ENCODE measurements at regions not wholly inside any gene's neighbourhood (a gene's known extent, or its start where the extent isn't known, plus 50 kb on each side); places are given as distances from the start of the nearest gene placed in this dataset.

GRCh38 chr22:48579043-48579927 is 1248.4 kb downstream of the BRD1 start:
- H3K9ac ChIP-seq (ENCODE audit: low read length) = no peak overlapping the region
- no peak overlapping the region for H3K4me2 ChIP-seq (ENCODE audit: low read length)
- no peaks in the 10 kb centered on the region for H3F3A ChIP-seq (ENCODE audit: low read length, unreplicated experiment)
- H3K9me3 ChIP-seq (ENCODE audit: low read length) = no peaks in the 10 kb centered on the region
- H3K27me3 ChIP-seq (ENCODE audit: low read length) = no peaks in the 10 kb centered on the region
- no peaks in the 10 kb centered on the region for H3K79me2 ChIP-seq (ENCODE audit: low read length)
- H3K36me3 ChIP-seq (ENCODE audit: low read depth, low read length) = no peaks in the 10 kb centered on the region
- DNase-seq (no peak), ATAC-seq (no peak)
- TF ChIP-seq EZH2phosphoT487 (IDR thresholded peaks at IDR 0.05; ENCODE audit: borderline replicate concordance, low read length) (no peak), EZH2 (IDR thresholded peaks at IDR 0.05; ENCODE audit: low read length, unreplicated experiment) (no peak)
- TF ChIP-seq, protein P1, sequence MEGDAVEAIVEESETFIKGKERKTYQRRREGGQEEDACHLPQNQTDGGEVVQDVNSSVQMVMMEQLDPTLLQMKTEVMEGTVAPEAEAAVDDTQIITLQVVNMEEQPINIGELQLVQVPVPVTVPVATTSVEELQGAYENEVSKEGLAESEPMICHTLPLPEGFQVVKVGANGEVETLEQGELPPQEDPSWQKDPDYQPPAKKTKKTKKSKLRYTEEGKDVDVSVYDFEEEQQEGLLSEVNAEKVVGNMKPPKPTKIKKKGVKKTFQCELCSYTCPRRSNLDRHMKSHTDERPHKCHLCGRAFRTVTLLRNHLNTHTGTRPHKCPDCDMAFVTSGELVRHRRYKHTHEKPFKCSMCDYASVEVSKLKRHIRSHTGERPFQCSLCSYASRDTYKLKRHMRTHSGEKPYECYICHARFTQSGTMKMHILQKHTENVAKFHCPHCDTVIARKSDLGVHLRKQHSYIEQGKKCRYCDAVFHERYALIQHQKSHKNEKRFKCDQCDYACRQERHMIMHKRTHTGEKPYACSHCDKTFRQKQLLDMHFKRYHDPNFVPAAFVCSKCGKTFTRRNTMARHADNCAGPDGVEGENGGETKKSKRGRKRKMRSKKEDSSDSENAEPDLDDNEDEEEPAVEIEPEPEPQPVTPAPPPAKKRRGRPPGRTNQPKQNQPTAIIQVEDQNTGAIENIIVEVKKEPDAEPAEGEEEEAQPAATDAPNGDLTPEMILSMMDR (conservative IDR thresholded peaks at IDR 0.05; ENCODE audit: low read depth, low read length) = no peak
- no peak overlapping the region for H3K4me3 ChIP-seq (ENCODE audit: low read length)
- POLR2A ChIA-PET (ENCODE audit: unreplicated experiment) = no interaction called here
- no peak overlapping the region for H3K27ac ChIP-seq (ENCODE audit: low read length)
- no TSS peak for BruUV-seq (replicated peaks)
- H3K9me2 ChIP-seq (replicated peaks; ENCODE audit: low read length) = no peaks in the 10 kb centered on the region
- intact Hi-C loops (cut with micrococcal nuclease) = no loop called here
- H3K4me1 ChIP-seq (ENCODE audit: insufficient read depth, low read length) = no peaks in the 10 kb centered on the region
- CTCF ChIA-PET = no interaction called here
- H2AFZ ChIP-seq (ENCODE audit: low read length) = no peak overlapping the region
- no peaks in the 10 kb centered on the region for H4K20me1 ChIP-seq (ENCODE audit: low read length)

DNA sequence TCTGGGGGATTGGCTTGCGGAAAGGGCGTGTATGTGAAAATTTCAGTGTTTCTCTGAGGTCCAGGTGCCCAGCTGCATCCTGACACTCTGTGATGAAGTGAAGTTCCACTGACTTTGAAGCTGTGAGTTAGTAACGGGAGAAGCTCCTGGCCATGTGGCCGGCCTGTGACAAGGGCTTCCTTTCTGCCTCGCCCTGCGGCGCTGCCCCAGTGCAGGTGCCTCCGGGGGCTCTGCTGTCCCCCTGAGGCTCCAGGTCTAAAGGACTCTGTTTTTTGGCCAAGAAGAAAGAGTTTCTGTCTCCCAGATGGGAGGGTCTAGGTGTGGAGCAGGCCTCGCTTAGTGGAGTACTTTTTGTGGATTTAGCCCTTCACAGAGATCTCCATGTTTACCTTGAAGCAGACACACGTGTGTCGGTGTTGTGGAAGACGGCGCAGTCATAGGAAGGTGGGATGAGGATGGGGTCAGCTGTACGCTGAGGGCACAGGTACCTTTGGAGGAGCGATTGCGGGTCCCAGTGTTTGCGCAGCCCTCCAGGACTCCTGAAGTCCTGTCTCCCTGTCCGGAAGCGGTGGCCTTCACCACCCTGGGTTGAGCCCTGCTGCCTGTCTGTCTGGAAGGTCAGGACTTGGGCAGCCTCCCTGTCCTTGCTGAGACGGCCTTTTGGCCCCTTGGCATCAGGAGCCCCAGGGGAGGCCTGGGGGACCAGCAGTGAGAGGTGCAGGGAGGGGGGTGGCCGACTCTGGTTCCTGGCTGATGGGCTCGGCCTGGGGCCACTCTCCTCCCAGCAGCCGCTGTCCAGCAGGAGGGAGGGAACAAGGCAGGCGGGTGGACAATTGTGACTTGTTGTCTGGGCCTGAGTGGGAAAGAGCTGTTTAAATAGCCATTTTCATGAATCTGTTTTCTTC is 1249.3 kb downstream of the BRD1 start:
- no peaks in the 10 kb centered on the region for H3K36me3 ChIP-seq (ENCODE audit: low read depth, low read length)
- no peak overlapping the region for H3K4me3 ChIP-seq (ENCODE audit: low read length)
- DNase-seq = no peak
- no peak overlapping the region for H3K9ac ChIP-seq (ENCODE audit: low read length)
- TF ChIP-seq, protein P1 (conservative IDR thresholded peaks at IDR 0.05; ENCODE audit: low read depth, low read length) = no peak
- TF ChIP-seq EZH2 (IDR thresholded peaks at IDR 0.05; ENCODE audit: low read length, unreplicated experiment) = no peak
- TF ChIP-seq EZH2phosphoT487 (IDR thresholded peaks at IDR 0.05; ENCODE audit: borderline replicate concordance, low read length) = no peak
- H3K27ac ChIP-seq (ENCODE audit: low read length) = no peak overlapping the region
- ATAC-seq = no peak
- H3K27me3 ChIP-seq (ENCODE audit: low read length) = no peaks in the 10 kb centered on the region
- H3K9me3 ChIP-seq (ENCODE audit: low read length) = no peaks in the 10 kb centered on the region
- no peaks in the 10 kb centered on the region for H3K9me2 ChIP-seq (replicated peaks; ENCODE audit: low read length)
- ChIA-PET CTCF (no interaction called here), POLR2A (ENCODE audit: unreplicated experiment) (no interaction called here)
- H3F3A ChIP-seq (ENCODE audit: low read length, unreplicated experiment) = no peaks in the 10 kb centered on the region
- H3K4me1 ChIP-seq (ENCODE audit: insufficient read depth, low read length) = no peaks in the 10 kb centered on the region
- H3K79me2 ChIP-seq (ENCODE audit: low read length) = no peaks in the 10 kb centered on the region
- no peak overlapping the region for H2AFZ ChIP-seq (ENCODE audit: low read length)
- no TSS peak for BruUV-seq (replicated peaks)
- no peak overlapping the region for H3K4me2 ChIP-seq (ENCODE audit: low read length)
- intact Hi-C loops (cut with micrococcal nuclease) = no loop called here
- no peaks in the 10 kb centered on the region for H4K20me1 ChIP-seq (ENCODE audit: low read length)

All from PC-3 (cell line).